ENCODE measurements at regions not wholly inside any gene's neighbourhood (a gene's known extent, or its start where the extent isn't known, plus 50 kb on each side); places are given as distances from the start of the nearest gene placed in this dataset.

DNA sequence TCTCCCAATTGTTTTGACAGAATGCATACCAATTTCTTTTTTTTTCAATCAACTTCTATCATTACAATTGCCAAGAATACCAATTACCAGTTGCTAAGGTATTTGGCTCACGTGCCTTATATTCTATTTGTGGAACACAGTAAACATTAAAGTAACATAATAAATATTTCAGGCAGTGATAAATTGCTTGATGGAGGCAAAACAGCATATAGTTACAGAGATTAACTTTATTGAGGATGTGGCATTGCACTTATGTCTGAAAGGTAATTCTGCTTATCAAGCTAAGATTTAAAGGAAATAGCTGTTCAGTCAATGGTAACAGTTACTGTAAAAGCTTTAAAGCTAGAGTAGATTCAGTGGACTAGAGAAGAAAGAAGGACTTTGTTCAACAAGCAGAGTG lies 1107.8 kb downstream of the FSCB start:
- TF ChIP-seq, protein P1, sequence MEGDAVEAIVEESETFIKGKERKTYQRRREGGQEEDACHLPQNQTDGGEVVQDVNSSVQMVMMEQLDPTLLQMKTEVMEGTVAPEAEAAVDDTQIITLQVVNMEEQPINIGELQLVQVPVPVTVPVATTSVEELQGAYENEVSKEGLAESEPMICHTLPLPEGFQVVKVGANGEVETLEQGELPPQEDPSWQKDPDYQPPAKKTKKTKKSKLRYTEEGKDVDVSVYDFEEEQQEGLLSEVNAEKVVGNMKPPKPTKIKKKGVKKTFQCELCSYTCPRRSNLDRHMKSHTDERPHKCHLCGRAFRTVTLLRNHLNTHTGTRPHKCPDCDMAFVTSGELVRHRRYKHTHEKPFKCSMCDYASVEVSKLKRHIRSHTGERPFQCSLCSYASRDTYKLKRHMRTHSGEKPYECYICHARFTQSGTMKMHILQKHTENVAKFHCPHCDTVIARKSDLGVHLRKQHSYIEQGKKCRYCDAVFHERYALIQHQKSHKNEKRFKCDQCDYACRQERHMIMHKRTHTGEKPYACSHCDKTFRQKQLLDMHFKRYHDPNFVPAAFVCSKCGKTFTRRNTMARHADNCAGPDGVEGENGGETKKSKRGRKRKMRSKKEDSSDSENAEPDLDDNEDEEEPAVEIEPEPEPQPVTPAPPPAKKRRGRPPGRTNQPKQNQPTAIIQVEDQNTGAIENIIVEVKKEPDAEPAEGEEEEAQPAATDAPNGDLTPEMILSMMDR (IDR thresholded peaks at IDR 0.05; ENCODE audit: borderline replicate concordance, extremely low read depth, low read length, poor library complexity, severe bottlenecking), result no peak
- no peak for TF ChIP-seq EZH2 (IDR thresholded peaks at IDR 0.05; ENCODE audit: borderline replicate concordance, low read depth, low read length, severe bottlenecking)

All from DND-41 (cell line).